ENCODE measurements at regions not wholly inside any gene's neighbourhood (a gene's known extent, or its start where the extent isn't known, plus 50 kb on each side); places are given as distances from the start of the nearest gene placed in this dataset.

- no peak for TF ChIP-seq EZH2 (IDR thresholded peaks at IDR 0.05)
- TF ChIP-seq POLR2AphosphoS5 (IDR thresholded peaks at IDR 0.05; ENCODE audit: borderline replicate concordance, low read depth, low read length), result no peak
Measured at GRCh38 chr2:199147216-199147615, 310.5 kb downstream of the SATB2 start.
